K562 (cell line): ENCODE measurements at regions not wholly inside any gene's neighbourhood (a gene's known extent, or its start where the extent isn't known, plus 50 kb on each side); places are given as distances from the start of the nearest gene placed in this dataset.

Source experiments
- ATAC-seq: fragments of 200-7000 bp; cut with Tn5 transposase; 3 replicates; pipeline ENCODE4 v1.9.1; 2020; ENCODE audit warnings: moderate library complexity
- BruUV-seq: library from RNA; stranded (reverse); fragments of 400-500 nt; replicated peaks from 2 replicates; lab custom pipeline; 2021; lab: Mats Ljungman, UMichigan
- CTCF ChIA-PET: fragments of 300-600 bp; formaldehyde crosslinking; extraction: SDS; loops from one replicate; lab custom pipeline; 2021; ENCODE audit warnings: low intra/inter-chr PET ratio; lab: Yijun Ruan, JAX
- POLR2A ChIA-PET: fragments of 300-600, 350-650 bp; sonication (Branson Sonifier 250); formaldehyde crosslinking; extraction: SDS; loops from one replicate; lab custom pipeline; 2021; ENCODE audit warnings: antibody characterized with exemption, inconsistent platforms; lab: Yijun Ruan, JAX
- DNase-seq, 4 experiments: peaks; one replicate each; pipeline versions ENCODE4 v3.0.0 to v3.0.0-alpha.2; 2011 to 2018; ENCODE audit warnings: low spot score in 3 of 4, mixed read lengths in 3 of 4; ENCODE audit errors: extremely low read depth in 1 of 4
- FAIRE-seq: peaks from 2 replicates; lab custom pipeline; 2011; peaks lifted over from hg19 to GRCh38; lab: Jason Lieb, UNC
- H2AFZ ChIP-seq: 2 replicates; pipeline ENCODE4 v1.6.0; 2011; ENCODE audit warnings: low read depth, low read length, control low read depth, inconsistent platforms
- H3K27ac ChIP-seq: fragments of 200-600 bp; 3 replicates; pipeline ENCODE4 v1.8.0; 2011; ENCODE audit warnings: low read depth, mild to moderate bottlenecking, control low read depth, inconsistent platforms, low read length, moderate library complexity, mixed read lengths; ENCODE audit errors: extremely low read depth
- H3K27me3 ChIP-seq, 2 experiments: fragments of 300-600 bp in 1 of 2; 2 replicates in 1 of 2; 3 replicates in 1 of 2; pipeline versions ENCODE4 v1.6.0 to v1.8.0; 2011; ENCODE audit warnings: inconsistent platforms in 2 of 2, low read length in 2 of 2, mild to moderate bottlenecking in 1 of 2, mixed read lengths in 1 of 2, moderate library complexity in 1 of 2; ENCODE audit not compliant: control insufficient read depth in 2 of 2, insufficient read depth in 2 of 2
- H3K36me3 ChIP-seq: fragments of 300-600 bp; 3 replicates; pipeline ENCODE4 v1.8.0; 2011; ENCODE audit warnings: mild to moderate bottlenecking, low read length, inconsistent platforms; ENCODE audit not compliant: control insufficient read depth, insufficient read depth
- H3K4me1 ChIP-seq, 2 experiments: fragments of 200-600 bp in 1 of 2; replicated peaks in 1 of 2; 2 replicates in 1 of 2; 3 replicates in 1 of 2; pipeline versions ENCODE4 v1.5.1 to v1.8.0; 2011; ENCODE audit warnings: inconsistent platforms in 2 of 2, low read length in 2 of 2, mild to moderate bottlenecking in 1 of 2, mixed read lengths in 1 of 2, moderate library complexity in 1 of 2; ENCODE audit not compliant: control insufficient read depth in 2 of 2, insufficient read depth in 2 of 2
- H3K4me2 ChIP-seq: 2 replicates; pipeline ENCODE4 v1.6.1; 2011; ENCODE audit warnings: low read length, control low read depth, inconsistent platforms, mixed read lengths; ENCODE audit not compliant: insufficient read depth
- H3K4me3 ChIP-seq: fragments of 200-600 bp; sonication (generic), shearing (Covaris generic); 2 replicates; pipeline ENCODE4 v1.5.1; 2016; ENCODE audit warnings: control low read depth, inconsistent platforms
- H3K79me2 ChIP-seq: fragments of 200-600 bp; 3 replicates; pipeline ENCODE4 v1.8.0; 2011; ENCODE audit warnings: low read length, inconsistent platforms; ENCODE audit not compliant: control insufficient read depth, insufficient read depth
- H3K9ac ChIP-seq, 2 experiments: 2 replicates each; pipeline versions ENCODE4 v1.6.0 to v1.6.1; 2011; ENCODE audit warnings: low read depth in 2 of 2, low read length in 2 of 2, control low read depth in 1 of 2, inconsistent platforms in 1 of 2, mild to moderate bottlenecking in 1 of 2, mixed read lengths in 1 of 2; ENCODE audit not compliant: insufficient read depth in 1 of 2
- H3K9me1 ChIP-seq: one replicate; pipeline ENCODE4 v1.6.0; 2011; ENCODE audit warnings: inconsistent platforms, mild to moderate bottlenecking, low read length, moderate library complexity; ENCODE audit not compliant: control insufficient read depth, insufficient read depth
- H3K9me3 ChIP-seq: replicated peaks from 2 replicates; pipeline ENCODE4 v1.5.1; 2011; ENCODE audit warnings: low read depth, low read length, inconsistent platforms; ENCODE audit not compliant: control insufficient read depth, insufficient read depth
- H4K20me1 ChIP-seq: replicated peaks from 2 replicates; pipeline ENCODE4 v1.6.1; 2011; ENCODE audit warnings: low read length, inconsistent platforms, mixed read lengths; ENCODE audit not compliant: control insufficient read depth, insufficient read depth
- CBFA2T3 ChIP-seq: fragments of 450-650 bp; IDR thresholded peaks from 2 replicates; pipeline ENCODE4 v1.6.1; 2017
- CEBPG ChIP-seq, 3 experiments: fragments of 200-800 bp in 1 of 3; sonication (Bioruptor generic) in 1 of 3; sonication (generic) in 1 of 3; formaldehyde crosslinking in 1 of 3; IDR thresholded peaks in 2 of 3; conservative IDR thresholded peaks in 1 of 3; 2 replicates each; pipeline versions ENCODE4 v1.6.1 to v1.8.0; 2016 to 2022; ENCODE audit warnings: missing compliant biosample characterization in 2 of 3, missing genetic modification characterization in 2 of 3, mild to moderate bottlenecking in 1 of 3, missing genetic modification reagents in 1 of 3
- CREM ChIP-seq: IDR thresholded peaks from 2 replicates; pipeline ENCODE4 v1.6.1; 2014; ENCODE audit warnings: antibody characterized with exemption, low read depth
- GTF2E2 ChIP-seq: fragments of 200-800 bp; sonication (Bioruptor generic); IDR thresholded peaks from 2 replicates; pipeline ENCODE4 v1.6.1; 2016; ENCODE audit warnings: missing genetic modification characterization, missing compliant biosample characterization
- KLF13 ChIP-seq: fragments of 450-650 bp; IDR thresholded peaks from 2 replicates; pipeline ENCODE4 v1.6.1; 2016; ENCODE audit warnings: missing genetic modification characterization, low read depth, mild to moderate bottlenecking, missing compliant biosample characterization, moderate library complexity, borderline replicate concordance
- NFXL1 ChIP-seq: fragments of 450-650 bp; formaldehyde crosslinking; IDR thresholded peaks from 2 replicates; pipeline ENCODE4 v1.4.0; 2021; ENCODE audit warnings: mild to moderate bottlenecking
- NONO ChIP-seq, 2 experiments: fragments of 200-400 bp in 1 of 2; fragments of 450-650 bp in 1 of 2; formaldehyde crosslinking in 1 of 2; IDR thresholded peaks; 2 replicates each; pipeline ENCODE4 v1.6.1; 2017; ENCODE audit warnings: low read depth in 2 of 2, mild to moderate bottlenecking in 2 of 2, moderate library complexity in 2 of 2, low read length in 1 of 2
- RAD21 ChIP-seq, 2 experiments: fragments of 250-450 bp in 1 of 2; fragments of 450-650 bp in 1 of 2; sonication (Bioruptor Pico) in 1 of 2; formaldehyde crosslinking in 1 of 2; IDR thresholded peaks in 1 of 2; conservative IDR thresholded peaks in 1 of 2; 2 replicates each; pipeline versions ENCODE4 v1.4.0 to v1.8.0; 2020 to 2022; ENCODE audit warnings: mild to moderate bottlenecking in 2 of 2, moderate library complexity in 1 of 2
- SMARCC2 ChIP-seq: fragments of 450-650 bp; IDR thresholded peaks from 2 replicates; pipeline ENCODE4 v1.6.1; 2017; ENCODE audit warnings: antibody characterized with exemption, moderate library complexity, mild to moderate bottlenecking, low read depth
- ZNF77 ChIP-seq: fragments of 250-450 bp; sonication (Bioruptor Pico); IDR thresholded peaks from 2 replicates; pipeline ENCODE4 v1.5.0; 2020
- WGBS: fragments of 100-300 bp; shearing (Covaris generic); methylation state at CpG from one replicate; pipeline ENCODE4 v1.1.6; 2016; ENCODE audit warnings: low coverage, mixed read lengths; ENCODE audit not compliant: insufficient coverage; ENCODE audit errors: missing lambda C conversion rate; 5-methylcytosine and 5-hydroxymethylcytosine counted together
- in situ Hi-C: fragments of 300-500 bp; cut with MboI; formaldehyde crosslinking; loops from 4 replicates; pipeline ENCODE4 v1.15.0; 2018; ENCODE audit warnings: inconsistent platforms, mixed read lengths
- intact Hi-C: fragments of 100-400 bp; cut with micrococcal nuclease; formaldehyde crosslinking; loops from 2 replicates; pipeline ENCODE4 v1.14.2; 2022
- TF ChIP-seq, protein P1 (sequence below): sonication (generic); IDR thresholded peaks from 2 replicates; pipeline ENCODE4 v1.6.1; 2016
- TF ChIP-seq, protein P2 (sequence below), 2 experiments: fragments of 450-650 bp in 1 of 2; IDR thresholded peaks; 2 replicates each; pipeline ENCODE4 v1.6.1; 2011 to 2017; ENCODE audit warnings: low read depth in 2 of 2, antibody characterized with exemption in 1 of 2, borderline replicate concordance in 1 of 2, low read length in 1 of 2, mild to moderate bottlenecking in 1 of 2, mixed read lengths in 1 of 2; ENCODE audit not compliant: control insufficient read depth in 1 of 2

DNA sequence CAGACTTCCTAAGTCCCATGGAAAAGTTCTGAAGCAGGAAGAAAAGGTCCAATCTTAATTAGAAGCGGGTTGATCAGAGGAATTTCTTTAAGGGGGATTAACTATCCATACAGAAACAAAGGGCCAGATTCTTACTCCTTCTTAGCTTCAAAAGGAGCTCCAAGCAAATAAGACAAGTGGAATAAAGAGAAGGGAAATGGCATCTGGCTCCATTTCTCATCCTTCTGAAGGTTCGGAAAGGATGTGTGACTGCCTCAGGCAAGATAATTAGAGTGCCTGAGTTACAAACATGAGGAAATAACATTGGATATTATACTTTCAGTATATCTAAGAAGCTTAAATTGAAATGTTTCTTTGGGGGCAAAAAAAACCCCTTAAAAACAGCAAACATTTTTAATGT is 88.1 kb upstream of the ADAMTS19 start (continued):
- TF ChIP-seq SMARCC2 (no peak), RAD21 (CRISPR knock-in tag; conservative IDR thresholded peaks at IDR 0.05 in 1 of 2, IDR thresholded peaks at IDR 0.05 in 1 of 2) (no peak), NONO (IDR thresholded peaks at IDR 0.05; ENCODE audit: low read depth in 2 of 2, low read length in 1 of 2) (no peak), ZNF77 (CRISPR knock-in tag) (no peak), CREM (no peak), NFXL1 (no peak)
- TF ChIP-seq, protein P1, sequence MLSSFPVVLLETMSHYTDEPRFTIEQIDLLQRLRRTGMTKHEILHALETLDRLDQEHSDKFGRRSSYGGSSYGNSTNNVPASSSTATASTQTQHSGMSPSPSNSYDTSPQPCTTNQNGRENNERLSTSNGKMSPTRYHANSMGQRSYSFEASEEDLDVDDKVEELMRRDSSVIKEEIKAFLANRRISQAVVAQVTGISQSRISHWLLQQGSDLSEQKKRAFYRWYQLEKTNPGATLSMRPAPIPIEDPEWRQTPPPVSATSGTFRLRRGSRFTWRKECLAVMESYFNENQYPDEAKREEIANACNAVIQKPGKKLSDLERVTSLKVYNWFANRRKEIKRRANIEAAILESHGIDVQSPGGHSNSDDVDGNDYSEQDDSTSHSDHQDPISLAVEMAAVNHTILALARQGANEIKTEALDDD, result no peak

DNA sequence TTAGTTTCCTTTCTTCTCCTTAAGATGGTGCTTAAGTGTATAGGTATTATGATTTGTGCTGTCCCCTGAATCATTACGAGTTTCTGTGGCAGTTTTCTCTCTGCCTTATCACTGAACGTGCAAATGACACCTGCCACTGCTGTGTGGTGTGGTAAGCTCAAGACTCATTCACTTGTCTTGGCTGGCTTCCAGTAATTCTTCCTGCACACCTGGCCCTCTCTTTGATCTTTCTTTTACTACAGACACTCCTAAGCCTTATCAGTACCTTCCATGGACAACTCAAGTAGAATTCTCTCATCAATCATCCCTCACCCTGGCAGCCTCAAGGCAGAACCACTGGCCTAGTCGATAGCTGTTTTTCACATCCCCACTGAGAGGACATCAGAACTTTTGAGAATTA is 82.6 kb upstream of the ADAMTS19 start:
- Histone ChIP-seq H3K9me1 (no peaks in the 10 kb centered on the region), H3K9me3 (no peaks in the 10 kb centered on the region), H3K9ac (no peak overlapping the region), H3K27me3 (no peaks in the 10 kb centered on the region), H3K4me1 (no peaks in the 10 kb centered on the region), H4K20me1 (no peaks in the 10 kb centered on the region)
- WGBS, result 0% methylated on average over 3 of the region's 3 CpGs
- TF ChIP-seq CEBPG (CRISPR knock-in tag; IDR thresholded peaks at IDR 0.05) (no peak), CEBPG (tag; conservative IDR thresholded peaks at IDR 0.05 in 1 of 2, IDR thresholded peaks at IDR 0.05 in 1 of 2) (no peak), KLF13 (tag) (no peak), CBFA2T3 (peak; percentile 33; the same call in 1 of the 2 replicates), GTF2E2 (tag) (no peak)
- TF ChIP-seq, protein P2, sequence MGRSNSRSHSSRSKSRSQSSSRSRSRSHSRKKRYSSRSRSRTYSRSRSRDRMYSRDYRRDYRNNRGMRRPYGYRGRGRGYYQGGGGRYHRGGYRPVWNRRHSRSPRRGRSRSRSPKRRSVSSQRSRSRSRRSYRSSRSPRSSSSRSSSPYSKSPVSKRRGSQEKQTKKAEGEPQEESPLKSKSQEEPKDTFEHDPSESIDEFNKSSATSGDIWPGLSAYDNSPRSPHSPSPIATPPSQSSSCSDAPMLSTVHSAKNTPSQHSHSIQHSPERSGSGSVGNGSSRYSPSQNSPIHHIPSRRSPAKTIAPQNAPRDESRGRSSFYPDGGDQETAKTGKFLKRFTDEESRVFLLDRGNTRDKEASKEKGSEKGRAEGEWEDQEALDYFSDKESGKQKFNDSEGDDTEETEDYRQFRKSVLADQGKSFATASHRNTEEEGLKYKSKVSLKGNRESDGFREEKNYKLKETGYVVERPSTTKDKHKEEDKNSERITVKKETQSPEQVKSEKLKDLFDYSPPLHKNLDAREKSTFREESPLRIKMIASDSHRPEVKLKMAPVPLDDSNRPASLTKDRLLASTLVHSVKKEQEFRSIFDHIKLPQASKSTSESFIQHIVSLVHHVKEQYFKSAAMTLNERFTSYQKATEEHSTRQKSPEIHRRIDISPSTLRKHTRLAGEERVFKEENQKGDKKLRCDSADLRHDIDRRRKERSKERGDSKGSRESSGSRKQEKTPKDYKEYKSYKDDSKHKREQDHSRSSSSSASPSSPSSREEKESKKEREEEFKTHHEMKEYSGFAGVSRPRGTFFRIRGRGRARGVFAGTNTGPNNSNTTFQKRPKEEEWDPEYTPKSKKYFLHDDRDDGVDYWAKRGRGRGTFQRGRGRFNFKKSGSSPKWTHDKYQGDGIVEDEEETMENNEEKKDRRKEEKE (IDR thresholded peaks at IDR 0.05; ENCODE audit: borderline replicate concordance in 1 of 2, control insufficient read depth in 1 of 2, low read depth in 2 of 2, low read length in 1 of 2), result no peak
- TF ChIP-seq, all 486 proteins: peak for 1
- in situ Hi-C loops, result no loop called here
- Histone ChIP-seq H3K4me3 (no peak overlapping the region), H3K79me2 (no peaks in the 10 kb centered on the region), H2AFZ (no peak overlapping the region), H3K4me2 (no peak overlapping the region), H3K36me3 (no peaks in the 10 kb centered on the region), H3K27ac (no peak overlapping the region)
- POLR2A ChIA-PET, result no interaction called here
- DNase-seq, result no peak
- no peak for ATAC-seq
- BruUV-seq, result no TSS peak
- FAIRE-seq, result no peak
- CTCF ChIA-PET, result no interaction called here
- intact Hi-C loops, result no loop called here
